A673 (cell line): ENCODE measurements at regions not wholly inside any gene's neighbourhood (a gene's known extent, or its start where the extent isn't known, plus 50 kb on each side); places are given as distances from the start of the nearest gene placed in this dataset.

Experiments used
- EZH2 ChIP-seq: fragments of 200-600 bp; sonication (generic); IDR thresholded peaks from 2 replicates; pipeline ENCODE4 v1.6.1; 2017; ENCODE audit warnings: borderline replicate concordance, low read depth, mild to moderate bottlenecking, mixed read lengths, antibody characterized with exemption, low read length; ENCODE audit not compliant: poor library complexity, severe bottlenecking
- TF ChIP-seq, protein P1 (sequence below): fragments of 300-800, 200-600 bp; sonication (generic); conservative IDR thresholded peaks from 2 replicates; pipeline ENCODE4 v1.5.1; 2017; ENCODE audit warnings: low read depth, mild to moderate bottlenecking, antibody characterized with exemption, low read length, moderate library complexity, mixed read lengths

DNA sequence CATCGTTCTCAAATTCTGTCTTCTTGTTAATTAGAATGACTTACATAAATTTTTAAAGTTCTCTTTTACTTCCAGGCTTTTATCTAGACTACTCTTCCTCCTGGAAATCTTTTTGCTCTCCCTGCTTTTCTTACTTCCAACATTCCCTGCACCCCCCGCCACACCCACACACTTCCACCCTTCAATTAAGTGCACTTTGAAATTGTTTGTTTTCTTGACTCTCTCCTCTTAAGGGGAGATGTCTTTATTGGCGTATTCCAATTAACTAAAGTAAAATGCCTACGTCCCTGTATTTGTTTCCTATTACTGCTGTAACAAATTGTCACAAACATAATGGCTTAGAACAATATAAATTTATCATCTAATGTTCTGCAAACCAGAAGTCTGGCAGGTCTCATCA, 125.2 kb upstream of the KRR1 start:
- TF ChIP-seq, protein P1, sequence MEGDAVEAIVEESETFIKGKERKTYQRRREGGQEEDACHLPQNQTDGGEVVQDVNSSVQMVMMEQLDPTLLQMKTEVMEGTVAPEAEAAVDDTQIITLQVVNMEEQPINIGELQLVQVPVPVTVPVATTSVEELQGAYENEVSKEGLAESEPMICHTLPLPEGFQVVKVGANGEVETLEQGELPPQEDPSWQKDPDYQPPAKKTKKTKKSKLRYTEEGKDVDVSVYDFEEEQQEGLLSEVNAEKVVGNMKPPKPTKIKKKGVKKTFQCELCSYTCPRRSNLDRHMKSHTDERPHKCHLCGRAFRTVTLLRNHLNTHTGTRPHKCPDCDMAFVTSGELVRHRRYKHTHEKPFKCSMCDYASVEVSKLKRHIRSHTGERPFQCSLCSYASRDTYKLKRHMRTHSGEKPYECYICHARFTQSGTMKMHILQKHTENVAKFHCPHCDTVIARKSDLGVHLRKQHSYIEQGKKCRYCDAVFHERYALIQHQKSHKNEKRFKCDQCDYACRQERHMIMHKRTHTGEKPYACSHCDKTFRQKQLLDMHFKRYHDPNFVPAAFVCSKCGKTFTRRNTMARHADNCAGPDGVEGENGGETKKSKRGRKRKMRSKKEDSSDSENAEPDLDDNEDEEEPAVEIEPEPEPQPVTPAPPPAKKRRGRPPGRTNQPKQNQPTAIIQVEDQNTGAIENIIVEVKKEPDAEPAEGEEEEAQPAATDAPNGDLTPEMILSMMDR, result no peak
- no peak for TF ChIP-seq EZH2
